ENCODE measurements at regions not wholly inside any gene's neighbourhood (a gene's known extent, or its start where the extent isn't known, plus 50 kb on each side); places are given as distances from the start of the nearest gene placed in this dataset.

GRCh38 chr2:2896643-2897042 lies 481.0 kb downstream of the EIPR1 start:
- Histone ChIP-seq H3K9me3 (ENCODE audit: control insufficient read depth in 1 of 2, insufficient read depth in 1 of 2, low read depth in 1 of 2, low read length in 2 of 2) (no peaks in the 10 kb centered on the region), H3K4me2 (ENCODE audit: low read length) (no peak overlapping the region), H3K79me2 (ENCODE audit: insufficient read depth, low read length) (no peaks in the 10 kb centered on the region), H2AFZ (ENCODE audit: low read depth, low read length, poor library complexity, severe bottlenecking) (no peak overlapping the region), H3K27me3 (ENCODE audit: insufficient read depth, low read length) (peaks cover 18% of the 10 kb centered on the region; the same call in 1 of the 2 replicates), H3K9me2 (ENCODE audit: insufficient read depth) (no peaks in the 10 kb centered on the region), H3K4me1 (ENCODE audit: control insufficient read depth in 1 of 2, insufficient read depth in 2 of 2, low read length in 2 of 2) (no peaks in the 10 kb centered on the region), H3K27ac (ENCODE audit: low read depth, low read length) (no peak overlapping the region), H4K20me1 (ENCODE audit: insufficient read depth) (no peaks in the 10 kb centered on the region; the same call in 1 of the 2 replicates), H3K36me3 (ENCODE audit: control insufficient read depth in 1 of 2, insufficient read depth in 2 of 2, low read length in 2 of 2) (no peaks in the 10 kb centered on the region), H3K9ac (ENCODE audit: low read length) (no peak overlapping the region), H3K4me3 (replicated peaks in 1 of 2; ENCODE audit: low read depth in 1 of 2, low read length in 2 of 2) (no peak overlapping the region)
- no peak for DNase-seq (ENCODE audit: low read depth, low spot score)
- ChIA-PET CTCF (no interaction called here), RAD21 (ENCODE audit: low non-redundant PET in 1 of 2, low total read pairs in 2 of 2, uncharacterized antibody in 2 of 2, unreplicated experiment in 2 of 2) (no interaction called here), POLR2A (no interaction called here)
- TF ChIP-seq SIN3A (IDR thresholded peaks at IDR 0.05; ENCODE audit: low read depth) (no peak), POLR2A (IDR thresholded peaks at IDR 0.05; ENCODE audit: borderline replicate concordance, extremely low read depth, insufficient read depth, insufficient read length) (no peak), CBX3 (IDR thresholded peaks at IDR 0.05; ENCODE audit: low read depth) (no peak), YY1 (IDR thresholded peaks at IDR 0.05; ENCODE audit: extremely low read depth, insufficient replicate concordance, low read depth, low read length) (no peak), EZH2phosphoT487 (IDR thresholded peaks at IDR 0.05; ENCODE audit: borderline replicate concordance) (no peak), SRF (IDR thresholded peaks at IDR 0.05; ENCODE audit: low read depth) (no peak), ZBTB33 (IDR thresholded peaks at IDR 0.05; ENCODE audit: extremely low read depth, insufficient replicate concordance, low read length) (no peak), FOSL1 (IDR thresholded peaks at IDR 0.05; ENCODE audit: low read depth) (no peak), EGR1 (IDR thresholded peaks at IDR 0.05; ENCODE audit: low read depth) (no peak), POLR2AphosphoS5 (IDR thresholded peaks at IDR 0.05; ENCODE audit: low read depth, low read length) (no peak), EZH2 (IDR thresholded peaks at IDR 0.05) (no peak), ZFX (IDR thresholded peaks at IDR 0.05) (no peak), REST (IDR thresholded peaks at IDR 0.05; ENCODE audit: low read depth) (no peak)
- intact Hi-C loops (cut with micrococcal nuclease): no loop called here
- no peak for ATAC-seq
- BruUV-seq (replicated peaks): no TSS peak

Data from HCT116 (cell line).